ENCODE measurements at regions not wholly inside any gene's neighbourhood (a gene's known extent, or its start where the extent isn't known, plus 50 kb on each side); places are given as distances from the start of the nearest gene placed in this dataset.

GRCh38 chr6:26273673-26274588 is 91.1 kb upstream of the BTN3A2 start:
- TF ChIP-seq CTCF (IDR thresholded peaks at IDR 0.05): no peak
- 0 out of 2 replicates have a peak, but pooled peaks have one; percentile 4 for TF ChIP-seq SIN3A (IDR thresholded peaks at IDR 0.05; ENCODE audit: borderline replicate concordance, insufficient read depth, low read depth, low read length)
